B cell (primary cell): ENCODE measurements at regions not wholly inside any gene's neighbourhood (a gene's known extent, or its start where the extent isn't known, plus 50 kb on each side); places are given as distances from the start of the nearest gene placed in this dataset.
"Not testable (repeated sequence)": the region's sequence is repeated elsewhere in the genome, so short reads cannot be mapped to it uniquely, and the experiment has no call there.

Experiments
- ATAC-seq: fragments of 200-7000 bp; cut with Tn5 transposase; one replicate; pipeline ENCODE4 v1.10.0; 2021; ENCODE audit warnings: low read depth, mild to moderate bottlenecking, moderate number of reproducible peaks, moderate library complexity
- CTCF ChIA-PET: fragments of 350-600 bp; sonication (Branson Sonifier 250); formaldehyde crosslinking; loops from one replicate; lab custom pipeline; 2021; ENCODE audit warnings: antibody characterized with exemption, inconsistent platforms; lab: Charles Lee
- POLR2A ChIA-PET: fragments of 350-600 bp; sonication (Branson Sonifier 250); formaldehyde crosslinking; loops from one replicate; lab custom pipeline; 2021; ENCODE audit warnings: antibody characterized with exemption; lab: Charles Lee
- DNase-seq: peaks from one replicate; pipeline ENCODE4 v3.0.0; 2013
- H2AFZ ChIP-seq: 2 replicates; pipeline ENCODE4 v1.6.1; 2012; ENCODE audit warnings: mild to moderate bottlenecking, low read depth, low read length; ENCODE audit not compliant: insufficient read depth, poor library complexity, severe bottlenecking
- H3K27ac ChIP-seq, 2 donors: 1 replicate in 1 of 2; 2 replicates in 1 of 2; pipeline ENCODE4 v1.5.1; 2012 to 2013; ENCODE audit warnings: low read length in 2 of 2, mild to moderate bottlenecking in 2 of 2, moderate library complexity in 1 of 2
- H3K27me3 ChIP-seq, 4 experiments: fragments of 200-600 bp in 1 of 4; sonication (generic) in 1 of 4; replicated peaks in 1 of 4; 1 replicate in 2 of 4; 2 replicates in 2 of 4; pipeline versions ENCODE4 v1.6.1 to v1.7.0; 2013 to 2016; ENCODE audit warnings: low read length in 3 of 4, mild to moderate bottlenecking in 2 of 4, mixed read lengths in 1 of 4, moderate library complexity in 1 of 4; ENCODE audit not compliant: insufficient read depth in 4 of 4, control insufficient read depth in 3 of 4; ENCODE audit errors: control extremely low read depth in 1 of 4
- H3K36me3 ChIP-seq, 2 experiments: replicated peaks in 1 of 2; 1 replicate in 1 of 2; 2 replicates in 1 of 2; pipeline versions ENCODE4 v1.6.1 to v1.7.1; 2013; ENCODE audit warnings: low read length in 1 of 2; ENCODE audit not compliant: insufficient read depth in 2 of 2, control insufficient read depth in 1 of 2; ENCODE audit errors: control extremely low read depth in 1 of 2, extremely low read depth in 1 of 2
- H3K4me1 ChIP-seq, 2 donors: fragments of 200-600 bp in 1 of 2; sonication (generic) in 1 of 2; 1 replicate in 1 of 2; 2 replicates in 1 of 2; pipeline versions ENCODE4 v1.5.1 to v1.6.1; 2013 to 2017; ENCODE audit warnings: low read length in 2 of 2; ENCODE audit not compliant: control insufficient read depth in 2 of 2, insufficient read depth in 2 of 2
- H3K4me2 ChIP-seq: replicated peaks from 2 replicates; pipeline ENCODE3; 2012; ENCODE audit warnings: mild to moderate bottlenecking, low read depth, low read length; ENCODE audit not compliant: poor library complexity, severe bottlenecking
- H3K4me3 ChIP-seq, 5 experiments: fragments of 200-600 bp in 1 of 5; sonication (generic) in 1 of 5; 1 replicate in 3 of 5; 2 replicates in 2 of 5; pipeline versions ENCODE4 v1.5.1 to v1.7.0; 2011 to 2016; ENCODE audit warnings: low read length in 4 of 5, mild to moderate bottlenecking in 4 of 5, low read depth in 2 of 5, control low read depth in 1 of 5, moderate library complexity in 1 of 5; ENCODE audit not compliant: insufficient read depth in 1 of 5; ENCODE audit errors: control extremely low read depth in 1 of 5, extremely low read depth in 1 of 5
- H3K79me2 ChIP-seq: fragments of 200-600 bp; sonication (generic); one replicate; pipeline ENCODE4 v1.6.0; 2016; ENCODE audit warnings: low read length; ENCODE audit not compliant: control insufficient read depth, insufficient read depth
- H3K9ac ChIP-seq: fragments of 200-600 bp; sonication (generic); 2 replicates; pipeline ENCODE4 v1.6.1; 2017; ENCODE audit warnings: mild to moderate bottlenecking, low read length, moderate library complexity
- H3K9me3 ChIP-seq, 3 donors: one replicate each; pipeline versions ENCODE4 v1.6.1 to v1.7.1; 2013; ENCODE audit warnings: low read length in 2 of 3; ENCODE audit not compliant: control insufficient read depth in 2 of 3, insufficient read depth in 1 of 3; ENCODE audit errors: control extremely low read depth in 1 of 3
- H4K20me1 ChIP-seq: 2 replicates; pipeline ENCODE4 v1.6.0; 2012; ENCODE audit warnings: mild to moderate bottlenecking, low read length; ENCODE audit not compliant: insufficient read depth, control insufficient read depth, poor library complexity, severe bottlenecking
- H3K27ac Mint-ChIP-seq: one replicate; pipeline ENCODE4 v1.8.0; 2021; ENCODE audit warnings: mixed read lengths
- H3K27me3 Mint-ChIP-seq: one replicate; pipeline ENCODE4 v1.8.0; 2021; ENCODE audit warnings: mixed read lengths
- H3K4me1 Mint-ChIP-seq: one replicate; pipeline ENCODE4 v1.8.0; 2021; ENCODE audit warnings: mixed read lengths
- H3K4me3 Mint-ChIP-seq: one replicate; pipeline ENCODE4 v1.8.0; 2021; ENCODE audit warnings: mixed read lengths
- H3K9me3 Mint-ChIP-seq: one replicate; pipeline ENCODE4 v1.8.0; 2022; ENCODE audit warnings: mixed read lengths; ENCODE audit not compliant: insufficient read depth
- EZH2 ChIP-seq: IDR thresholded peaks from 2 replicates; pipeline ENCODE4 v1.6.1; 2012; ENCODE audit warnings: borderline replicate concordance, low read depth, mild to moderate bottlenecking, moderate library complexity, low read length; ENCODE audit not compliant: insufficient read depth, poor library complexity, severe bottlenecking
- WGBS: methylation state at CpG from one replicate; pipeline ENCODE4 v1.1.5; 2013; ENCODE audit warnings: missing lambda C conversion rate; ENCODE audit not compliant: insufficient coverage; 5-methylcytosine and 5-hydroxymethylcytosine counted together
- intact Hi-C: fragments of 100-400 bp; cut with micrococcal nuclease; formaldehyde crosslinking; loops from one replicate; pipeline ENCODE4 v1.10.0; 2022
- TF ChIP-seq, protein P1 (sequence below): fragments of 200-600 bp; IDR thresholded peaks from one replicate; pipeline ENCODE4 v1.8.0; 2022; ENCODE audit warnings: antibody characterized with exemption, mild to moderate bottlenecking

DNA sequence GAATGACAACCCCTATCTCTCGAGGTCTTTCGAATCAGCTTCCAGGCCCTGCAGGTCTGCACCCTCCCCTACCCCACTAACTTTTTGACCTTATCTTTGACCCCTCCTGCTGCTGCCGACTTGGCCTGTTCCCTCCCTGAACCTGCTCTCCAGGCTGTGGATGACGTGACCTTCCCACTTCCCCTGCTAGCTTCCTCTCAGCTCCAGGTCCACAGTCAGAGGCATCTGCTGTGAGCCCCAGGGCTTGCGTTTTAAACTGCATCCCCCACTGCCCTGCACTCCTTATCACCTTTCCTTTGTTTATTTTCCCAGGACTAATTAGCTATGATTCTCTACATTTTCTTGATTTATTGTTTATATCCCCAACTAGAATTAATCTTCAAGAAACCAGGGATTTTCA lies 71.2 kb upstream of the ALKAL2 start:
- POLR2A ChIA-PET, result no interaction called here
- H3K9me3 ChIP-seq, result peaks cover 0 to 5% (median 0%) of the 10 kb centered on the region in 3 donors
- Mint-ChIP-seq H3K27ac (no peak overlapping the region), H3K4me3 (no peak overlapping the region), H3K27me3 (peaks cover 4% of the 10 kb centered on the region), H3K9me3 (peaks cover 2% of the 10 kb centered on the region), H3K4me1 (no peaks in the 10 kb centered on the region)
- 32% methylated on average over 3 of the region's 5 CpGs for WGBS
- ATAC-seq (no peak), DNase-seq (no peak)
- no peak overlapping the region for H3K4me2 ChIP-seq
- no peaks in the 10 kb centered on the region for H3K4me1 ChIP-seq
- H3K9ac ChIP-seq, result no peak overlapping the region
- H3K27ac ChIP-seq, result no peak overlapping the region
- H3K4me3 ChIP-seq, result no peak overlapping the region
- no peaks in the 10 kb centered on the region for H3K27me3 ChIP-seq
- no peak for TF ChIP-seq EZH2
- TF ChIP-seq, protein P1, sequence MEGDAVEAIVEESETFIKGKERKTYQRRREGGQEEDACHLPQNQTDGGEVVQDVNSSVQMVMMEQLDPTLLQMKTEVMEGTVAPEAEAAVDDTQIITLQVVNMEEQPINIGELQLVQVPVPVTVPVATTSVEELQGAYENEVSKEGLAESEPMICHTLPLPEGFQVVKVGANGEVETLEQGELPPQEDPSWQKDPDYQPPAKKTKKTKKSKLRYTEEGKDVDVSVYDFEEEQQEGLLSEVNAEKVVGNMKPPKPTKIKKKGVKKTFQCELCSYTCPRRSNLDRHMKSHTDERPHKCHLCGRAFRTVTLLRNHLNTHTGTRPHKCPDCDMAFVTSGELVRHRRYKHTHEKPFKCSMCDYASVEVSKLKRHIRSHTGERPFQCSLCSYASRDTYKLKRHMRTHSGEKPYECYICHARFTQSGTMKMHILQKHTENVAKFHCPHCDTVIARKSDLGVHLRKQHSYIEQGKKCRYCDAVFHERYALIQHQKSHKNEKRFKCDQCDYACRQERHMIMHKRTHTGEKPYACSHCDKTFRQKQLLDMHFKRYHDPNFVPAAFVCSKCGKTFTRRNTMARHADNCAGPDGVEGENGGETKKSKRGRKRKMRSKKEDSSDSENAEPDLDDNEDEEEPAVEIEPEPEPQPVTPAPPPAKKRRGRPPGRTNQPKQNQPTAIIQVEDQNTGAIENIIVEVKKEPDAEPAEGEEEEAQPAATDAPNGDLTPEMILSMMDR, result no peak
- CTCF ChIA-PET, result no interaction called here
- H2AFZ ChIP-seq, result no peak overlapping the region
- H3K79me2 ChIP-seq, result no peaks in the 10 kb centered on the region
- no peaks in the 10 kb centered on the region for H4K20me1 ChIP-seq
- no peaks in the 10 kb centered on the region for H3K36me3 ChIP-seq
- intact Hi-C loops, result no loop called here

DNA sequence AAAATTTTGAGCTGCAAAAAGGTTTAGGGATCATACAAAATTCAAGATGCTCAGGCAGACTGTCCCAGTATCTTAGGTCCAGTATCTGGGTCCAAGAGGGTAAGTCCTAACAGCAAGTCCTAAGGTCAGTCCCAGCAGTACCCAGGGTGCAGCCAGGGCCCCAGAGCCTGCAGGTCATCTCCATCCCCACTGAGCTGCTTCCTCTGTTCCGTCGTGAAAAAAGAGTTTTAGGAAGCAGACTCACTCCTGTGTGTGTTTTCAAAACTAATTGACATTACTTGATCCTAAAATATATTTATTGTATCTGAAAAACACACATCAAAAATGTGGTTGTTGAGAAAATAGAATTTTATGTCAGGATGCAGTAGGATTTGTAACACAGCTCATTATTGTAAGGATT lies 69.9 kb upstream of the ALKAL2 start:
- CTCF ChIA-PET, result interaction anchor here (0.6 kb wide), 1 partner anchor 28 kb away, joined by 3 read pairs; no protein-coding TSS in a partner anchor
- no peak overlapping the region for H2AFZ ChIP-seq
- peaks cover 0 to 2% (median 0%) of the 10 kb centered on the region in 3 donors for H3K9me3 ChIP-seq
- TF ChIP-seq, protein P1, result no peak
- TF ChIP-seq EZH2, result no peak
- no peak overlapping the region for H3K9ac ChIP-seq
- Mint-ChIP-seq H3K4me1 (no peaks in the 10 kb centered on the region), H3K27ac (no peak overlapping the region), H3K27me3 (peaks cover 4% of the 10 kb centered on the region), H3K9me3 (no peaks in the 10 kb centered on the region), H3K4me3 (no peak overlapping the region)
- H3K4me2 ChIP-seq, result no peak overlapping the region
- intact Hi-C loops, result no loop called here
- no peaks in the 10 kb centered on the region for H3K4me1 ChIP-seq
- POLR2A ChIA-PET, result no interaction called here
- H3K27me3 ChIP-seq, result no peaks in the 10 kb centered on the region
- no peaks in the 10 kb centered on the region for H3K79me2 ChIP-seq
- no peak for ATAC-seq
- no peaks in the 10 kb centered on the region for H4K20me1 ChIP-seq
- H3K36me3 ChIP-seq, result no peaks in the 10 kb centered on the region
- no CpG with 5 or more reads among the region's 2 CpGs for WGBS
- no peak overlapping the region for H3K4me3 ChIP-seq
- no peak for DNase-seq
- H3K27ac ChIP-seq, result no peak overlapping the region

DNA sequence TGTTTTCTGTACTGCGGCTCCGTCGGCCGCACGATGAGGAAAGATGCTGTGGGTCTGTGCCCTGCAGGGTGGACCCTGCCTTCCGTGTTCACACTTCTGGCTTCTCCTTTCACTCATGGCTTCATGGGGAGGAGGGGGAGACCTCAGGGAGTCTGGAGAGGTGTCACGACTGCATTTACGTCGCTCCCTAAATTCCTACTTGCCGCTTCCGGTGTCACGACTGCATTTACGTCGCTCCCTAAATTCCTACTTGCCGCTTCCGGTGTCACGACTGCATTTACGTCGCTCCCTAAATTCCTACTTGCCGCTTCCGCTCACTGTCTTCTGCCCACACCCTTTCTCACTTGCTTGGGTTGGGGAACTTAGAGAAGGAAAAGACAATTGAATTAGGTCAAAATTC lies 68.4 kb upstream of the ALKAL2 start:
- H3K9ac ChIP-seq, ATAC-seq, H3K27me3 Mint-ChIP-seq, H4K20me1 ChIP-seq, H3K4me3 ChIP-seq, intact Hi-C loops, H3K4me3 Mint-ChIP-seq, POLR2A ChIA-PET, H3K79me2 ChIP-seq, H3K9me3 Mint-ChIP-seq, H3K9me3 ChIP-seq, H3K27me3 ChIP-seq, H3K36me3 ChIP-seq, H3K27ac ChIP-seq, H3K4me1 Mint-ChIP-seq, H3K27ac Mint-ChIP-seq, DNase-seq, H2AFZ ChIP-seq, CTCF ChIA-PET, H3K4me2 ChIP-seq, H3K4me1 ChIP-seq: not testable (repeated sequence)
- WGBS, result 97% methylated on average over 5 of the region's 21 CpGs
